ENCODE measurements at regions not wholly inside any gene's neighbourhood (a gene's known extent, or its start where the extent isn't known, plus 50 kb on each side); places are given as distances from the start of the nearest gene placed in this dataset.
"Not testable (repeated sequence)": the region's sequence is repeated elsewhere in the genome, so short reads cannot be mapped to it uniquely, and the experiment has no call there.

- peak; percentile 51 for DNase-seq
Observed at GRCh38 chr6:19892260-19892659, 55.1 kb downstream of the ID4 start.

GRCh38 chr6:19895866-19896692 is 58.9 kb downstream of the ID4 start:
- no peak for DNase-seq

GRCh38 chr6:19896693-19897010 is 59.5 kb downstream of the ID4 start:
- DNase-seq: peak; percentile 48

GRCh38 chr6:19898141-19898740 is 61.1 kb downstream of the ID4 start:
- DNase-seq: no peak

- DNase-seq: no peak
Observed at GRCh38 chr6:19902201-19902600, 65.0 kb downstream of the ID4 start.

GRCh38 chr6:19904408-19904807 is 67.2 kb downstream of the ID4 start:
- DNase-seq: not testable (repeated sequence)

GRCh38 chr6:19905584-19905983 is 68.4 kb downstream of the ID4 start:
- no peak for DNase-seq

GRCh38 chr6:19906171-19906570 is 69.0 kb downstream of the ID4 start:
- DNase-seq: no peak

- no peak for DNase-seq
Observed at GRCh38 chr6:19911223-19911622, 74.1 kb downstream of the ID4 start.

GRCh38 chr6:19918436-19918835 is 81.3 kb downstream of the ID4 start:
- no peak for DNase-seq

GRCh38 chr6:19921786-19922185 is 84.6 kb downstream of the ID4 start:
- DNase-seq: no peak

GRCh38 chr6:19925533-19925932 is 88.4 kb downstream of the ID4 start:
- DNase-seq: no peak

- DNase-seq: no peak
Observed at GRCh38 chr6:19928461-19928860, 91.3 kb downstream of the ID4 start.

GRCh38 chr6:19929312-19929711 is 92.1 kb downstream of the ID4 start:
- no peak for DNase-seq

- DNase-seq: peak; percentile 26
Observed at GRCh38 chr6:19934996-19935591, 97.9 kb downstream of the ID4 start.

- DNase-seq: not testable (repeated sequence)
Observed at GRCh38 chr6:19939321-19939720, 102.2 kb downstream of the ID4 start.

- DNase-seq: not testable (repeated sequence)
Observed at GRCh38 chr6:19939926-19940325, 102.8 kb downstream of the ID4 start.

GRCh38 chr6:19943042-19943441 is 105.9 kb downstream of the ID4 start:
- no peak for DNase-seq

GRCh38 chr6:19945843-19946358 is 108.7 kb downstream of the ID4 start:
- DNase-seq: no peak

GRCh38 chr6:19949155-19949554 is 112.0 kb downstream of the ID4 start:
- DNase-seq: no peak

GRCh38 chr6:19964115-19964514 is 126.9 kb downstream of the ID4 start:
- no peak for DNase-seq

GRCh38 chr6:19968201-19968600 is 131.0 kb downstream of the ID4 start:
- no peak for DNase-seq

GRCh38 chr6:19972221-19972620 is 135.1 kb downstream of the ID4 start:
- no peak for DNase-seq

All from NCI-H69 (cell line).